Endothelial cell of umbilical vein (primary cell): ENCODE measurements at regions not wholly inside any gene's neighbourhood (a gene's known extent, or its start where the extent isn't known, plus 50 kb on each side); places are given as distances from the start of the nearest gene placed in this dataset.

Experiments used
- BruUV-seq: library from RNA; stranded (reverse); fragments of 400-500 nt; replicated peaks from 2 replicates; lab custom pipeline; 2021; lab: Mats Ljungman, UMichigan
- CTCF ChIA-PET: fragments of 300-600, 350-600 bp; sonication (Branson Sonifier 250); formaldehyde crosslinking; loops from one replicate; lab custom pipeline; 2021; ENCODE audit warnings: antibody characterized with exemption, inconsistent platforms; lab: Charles Lee
- POLR2A ChIA-PET: fragments of 300-600, 350-600 bp; sonication (Branson Sonifier 250); formaldehyde crosslinking; loops from one replicate; lab custom pipeline; 2021; ENCODE audit warnings: antibody characterized with exemption, inconsistent platforms; lab: Charles Lee
- DNase-seq: peaks from one replicate; pipeline ENCODE4 v3.0.0-alpha.2; 2011; ENCODE audit warnings: low read depth, low spot score
- FAIRE-seq: peaks from 2 replicates; lab custom pipeline; 2011; peaks lifted over from hg19 to GRCh38; lab: Jason Lieb, UNC
- H2AFZ ChIP-seq: 2 replicates; pipeline ENCODE4 v1.6.0; 2012; ENCODE audit warnings: low read depth, low read length, control low read depth, inconsistent platforms
- H3K27ac ChIP-seq: 2 replicates; pipeline ENCODE4 v1.5.1; 2011; ENCODE audit warnings: low read depth, mild to moderate bottlenecking, control low read depth, low read length, moderate library complexity; ENCODE audit not compliant: insufficient read depth
- H3K27me3 ChIP-seq, 2 experiments: 2 replicates each; pipeline versions ENCODE4 v1.6.0 to v1.6.1; 2011; ENCODE audit warnings: low read length in 2 of 2, mixed read lengths in 1 of 2; ENCODE audit not compliant: control insufficient read depth in 2 of 2, insufficient read depth in 2 of 2
- H3K36me3 ChIP-seq, 2 experiments: 2 replicates in 1 of 2; 3 replicates in 1 of 2; pipeline ENCODE4 v1.5.1; 2011; ENCODE audit warnings: low read length in 2 of 2, mild to moderate bottlenecking in 1 of 2, moderate library complexity in 1 of 2; ENCODE audit not compliant: control insufficient read depth in 2 of 2, insufficient read depth in 2 of 2; ENCODE audit errors: extremely low read depth in 1 of 2
- H3K4me1 ChIP-seq: 3 replicates; pipeline ENCODE4 v1.5.1; 2011; ENCODE audit warnings: mild to moderate bottlenecking, low read length; ENCODE audit not compliant: control insufficient read depth, insufficient read depth; ENCODE audit errors: extremely low read depth
- H3K4me2 ChIP-seq: 2 replicates; pipeline ENCODE4 v1.6.1; 2011; ENCODE audit warnings: low read length, control low read depth, mixed read lengths; ENCODE audit not compliant: insufficient read depth
- H3K4me3 ChIP-seq, 3 experiments: fragments of 200-600 bp in 1 of 3; sonication (generic), shearing (Covaris generic) in 1 of 3; replicated peaks in 1 of 3; 2 replicates each; pipeline ENCODE4 v1.5.1; 2011 to 2016; ENCODE audit warnings: control low read depth in 3 of 3, low read length in 3 of 3, mild to moderate bottlenecking in 2 of 3, inconsistent platforms in 1 of 3, low read depth in 1 of 3, moderate library complexity in 1 of 3; ENCODE audit not compliant: insufficient read depth in 1 of 3
- H3K79me2 ChIP-seq: 2 replicates; pipeline ENCODE4 v1.6.0; 2012; ENCODE audit warnings: low read length, inconsistent platforms; ENCODE audit not compliant: control insufficient read depth, insufficient read depth
- H3K9ac ChIP-seq: replicated peaks from 2 replicates; pipeline ENCODE3; 2011; ENCODE audit warnings: low read length, control low read depth; ENCODE audit not compliant: insufficient read depth; ENCODE audit errors: extremely low read depth
- H3K9me1 ChIP-seq: replicated peaks from 3 replicates; pipeline ENCODE4 v1.6.0; 2011; ENCODE audit warnings: mild to moderate bottlenecking, low read length; ENCODE audit not compliant: control insufficient read depth, insufficient read depth; ENCODE audit errors: extremely low read depth
- H3K9me3 ChIP-seq: replicated peaks from 2 replicates; pipeline ENCODE4 v1.5.1; 2012; ENCODE audit warnings: low read length, inconsistent platforms; ENCODE audit not compliant: control insufficient read depth, insufficient read depth
- H4K20me1 ChIP-seq: replicated peaks from 2 replicates; pipeline ENCODE3; 2011; ENCODE audit warnings: mild to moderate bottlenecking, low read length; ENCODE audit not compliant: control insufficient read depth, insufficient read depth; ENCODE audit errors: extremely low read depth
- EZH2 ChIP-seq: IDR thresholded peaks from 2 replicates; pipeline ENCODE4 v1.6.1; 2012; ENCODE audit warnings: borderline replicate concordance, low read depth, mild to moderate bottlenecking, moderate library complexity, low read length, inconsistent platforms; ENCODE audit not compliant: severe bottlenecking
- FOS ChIP-seq: IDR thresholded peaks from 2 replicates; pipeline ENCODE4 v1.6.1; 2011; ENCODE audit warnings: mild to moderate bottlenecking, low read length, moderate library complexity, borderline replicate concordance; ENCODE audit not compliant: insufficient read depth
- GATA2 ChIP-seq: IDR thresholded peaks from 2 replicates; pipeline ENCODE4 v1.7.0; 2011; ENCODE audit warnings: low read depth, mild to moderate bottlenecking, moderate library complexity, mixed read lengths, low read length; ENCODE audit not compliant: insufficient read length, insufficient read depth
- JUN ChIP-seq: IDR thresholded peaks from 2 replicates; pipeline ENCODE4 v1.6.1; 2011; ENCODE audit warnings: borderline replicate concordance, low read depth; ENCODE audit not compliant: insufficient read length, insufficient read depth
- MYC ChIP-seq: IDR thresholded peaks from one replicate; pipeline ENCODE4 v1.6.1; 2011; ENCODE audit warnings: mild to moderate bottlenecking, low read depth, low read length
- POLR2A ChIP-seq: IDR thresholded peaks from 2 replicates; pipeline ENCODE4 v1.6.1; 2012; ENCODE audit warnings: low read depth, mild to moderate bottlenecking, control low read depth, low read length
- POLR2AphosphoS5 ChIP-seq: IDR thresholded peaks from 2 replicates; pipeline ENCODE4 v1.6.1; 2012; ENCODE audit warnings: low read depth, mild to moderate bottlenecking, control low read depth, low read length, moderate library complexity; ENCODE audit not compliant: insufficient read depth
- dilution Hi-C: fragments of 300-500 bp; cut with MboI; formaldehyde crosslinking; loops from one replicate; pipeline ENCODE4 v1.15.0; 2019; ENCODE audit warnings: low sequenced_read_pairs; ENCODE audit not compliant: extremely low pct_ligation_motif_present
- intact Hi-C: fragments of 100-400 bp; cut with micrococcal nuclease; formaldehyde crosslinking; loops from one replicate; pipeline ENCODE4 v1.10.0; 2022
- TF ChIP-seq, protein P1 (sequence below): IDR thresholded peaks from 2 replicates; pipeline ENCODE4 v1.6.1; 2011; ENCODE audit not compliant: insufficient read depth, insufficient read length
- TF ChIP-seq, protein P2 (sequence below), 2 donors: IDR thresholded peaks; 1 replicate in 1 of 2; 2 replicates in 1 of 2; pipeline ENCODE4 v1.5.1; 2011; ENCODE audit warnings: low read length in 2 of 2, mild to moderate bottlenecking in 2 of 2, moderate library complexity in 2 of 2, control low read depth in 1 of 2, inconsistent platforms in 1 of 2, low read depth in 1 of 2; ENCODE audit not compliant: insufficient read depth in 1 of 2; ENCODE audit errors: extremely low read depth in 1 of 2

DNA sequence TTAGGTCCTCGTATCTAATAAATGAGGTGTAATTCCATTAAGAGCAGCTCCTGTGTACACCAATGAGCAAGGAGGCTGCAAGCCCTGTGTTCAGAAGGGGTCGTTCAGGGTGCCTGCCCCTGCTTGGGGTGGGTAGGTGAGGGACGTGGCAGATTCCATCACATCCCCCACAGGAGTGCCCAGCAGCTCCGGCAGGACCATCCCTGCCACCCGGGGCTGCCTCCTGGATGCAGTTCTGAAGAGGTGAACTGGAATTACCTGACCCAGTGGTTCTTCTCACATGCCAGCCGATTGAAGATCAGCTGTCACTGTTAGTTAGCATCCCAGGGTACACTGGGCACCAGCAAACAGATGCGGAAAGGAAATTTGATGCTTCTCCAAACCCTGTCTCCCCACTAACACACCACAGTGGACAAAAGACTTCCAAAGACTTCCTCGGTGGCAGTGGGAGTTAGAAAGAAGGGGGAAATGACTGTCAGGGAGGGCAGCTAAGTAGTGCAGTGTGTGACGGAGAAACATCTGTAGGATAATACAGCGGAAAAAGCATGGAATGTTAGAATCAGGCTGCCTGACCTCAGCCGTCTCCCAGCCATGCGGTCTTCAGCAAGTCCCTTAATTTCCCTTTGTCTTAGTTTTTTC lies 313.6 kb upstream of the ZMIZ1 start:
- no peak for FAIRE-seq
- no peak overlapping the region for H3K27ac ChIP-seq
- ChIA-PET POLR2A (no interaction called here), CTCF (interaction anchor here (1.1 to 1.8 kb wide), 7 partner anchors 10 to 440 kb away, joined by 3 to 6 read pairs (median 3); no protein-coding TSS in a partner anchor)
- H3K79me2 ChIP-seq: no peaks in the 10 kb centered on the region
- no peak overlapping the region for H3K4me2 ChIP-seq
- no peak for DNase-seq
- H3K36me3 ChIP-seq: no peaks in the 10 kb centered on the region
- H3K9me3 ChIP-seq: no peaks in the 10 kb centered on the region
- no peaks in the 10 kb centered on the region for H3K9me1 ChIP-seq
- no peaks in the 10 kb centered on the region for H4K20me1 ChIP-seq
- intact Hi-C loops (loop anchor here (5.0 to 10.0 kb wide), 3 partner anchors 312 to 590 kb away; partner anchors contain the start of genes PPIF and ZMIZ1), dilution Hi-C loops (no loop called here)
- H2AFZ ChIP-seq: peak overlapping the region; percentile 10
- no peak overlapping the region for H3K4me3 ChIP-seq
- peaks cover 34% of the 10 kb centered on the region for H3K4me1 ChIP-seq
- peaks cover 0 to 7% of the 10 kb centered on the region in 2 experiments for H3K27me3 ChIP-seq
- no peak overlapping the region for H3K9ac ChIP-seq
- no TSS peak for BruUV-seq
- TF ChIP-seq FOS: no peak
- TF ChIP-seq JUN: no peak
- no peak for TF ChIP-seq EZH2
- TF ChIP-seq GATA2: no peak
- TF ChIP-seq, protein P1, sequence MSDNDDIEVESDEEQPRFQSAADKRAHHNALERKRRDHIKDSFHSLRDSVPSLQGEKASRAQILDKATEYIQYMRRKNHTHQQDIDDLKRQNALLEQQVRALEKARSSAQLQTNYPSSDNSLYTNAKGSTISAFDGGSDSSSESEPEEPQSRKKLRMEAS: no peak
- TF ChIP-seq, protein P2, sequence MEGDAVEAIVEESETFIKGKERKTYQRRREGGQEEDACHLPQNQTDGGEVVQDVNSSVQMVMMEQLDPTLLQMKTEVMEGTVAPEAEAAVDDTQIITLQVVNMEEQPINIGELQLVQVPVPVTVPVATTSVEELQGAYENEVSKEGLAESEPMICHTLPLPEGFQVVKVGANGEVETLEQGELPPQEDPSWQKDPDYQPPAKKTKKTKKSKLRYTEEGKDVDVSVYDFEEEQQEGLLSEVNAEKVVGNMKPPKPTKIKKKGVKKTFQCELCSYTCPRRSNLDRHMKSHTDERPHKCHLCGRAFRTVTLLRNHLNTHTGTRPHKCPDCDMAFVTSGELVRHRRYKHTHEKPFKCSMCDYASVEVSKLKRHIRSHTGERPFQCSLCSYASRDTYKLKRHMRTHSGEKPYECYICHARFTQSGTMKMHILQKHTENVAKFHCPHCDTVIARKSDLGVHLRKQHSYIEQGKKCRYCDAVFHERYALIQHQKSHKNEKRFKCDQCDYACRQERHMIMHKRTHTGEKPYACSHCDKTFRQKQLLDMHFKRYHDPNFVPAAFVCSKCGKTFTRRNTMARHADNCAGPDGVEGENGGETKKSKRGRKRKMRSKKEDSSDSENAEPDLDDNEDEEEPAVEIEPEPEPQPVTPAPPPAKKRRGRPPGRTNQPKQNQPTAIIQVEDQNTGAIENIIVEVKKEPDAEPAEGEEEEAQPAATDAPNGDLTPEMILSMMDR (IDR thresholded peaks at IDR 0.05; ENCODE audit: extremely low read depth in 1 of 2, insufficient read depth in 1 of 2, low read depth in 1 of 2, low read length in 2 of 2): no peak
- no peak for TF ChIP-seq POLR2A
- TF ChIP-seq MYC: no peak
- TF ChIP-seq POLR2AphosphoS5: no peak
